Motor neuron (in vitro differentiated cells): ENCODE measurements at regions not wholly inside any gene's neighbourhood (a gene's known extent, or its start where the extent isn't known, plus 50 kb on each side); places are given as distances from the start of the nearest gene placed in this dataset.

Source experiments
- ATAC-seq, 8 experiments: fragments of 200-7000 bp; cut with Tn5 transposase; replicated peaks in 6 of 8; 2 replicates each; pipeline ENCODE4 v1.8.0; 2021; ENCODE audit warnings: mild to moderate bottlenecking in 8 of 8, moderate library complexity in 8 of 8
- H3K27ac ChIP-seq, 2 donors: fragments of 250-450 bp; sonication (Bioruptor Pico); 2 replicates each; pipeline ENCODE4 v1.9.0; 2021; ENCODE audit warnings: antibody characterized with exemption in 2 of 2, mild to moderate bottlenecking in 2 of 2, moderate library complexity in 1 of 2
- H3K4me1 ChIP-seq, 2 donors: fragments of 250-450 bp; sonication (Bioruptor Pico); replicated peaks in 1 of 2; 2 replicates each; pipeline ENCODE4 v1.6.1; 2021; ENCODE audit warnings: antibody characterized with exemption in 2 of 2, mild to moderate bottlenecking in 2 of 2, moderate library complexity in 1 of 2
- H3K4me3 ChIP-seq, 5 donors: fragments of 250-450 bp; sonication (Bioruptor Pico); 2 replicates each; pipeline ENCODE4 v1.9.0; 2021; ENCODE audit warnings: antibody characterized with exemption in 5 of 5, mild to moderate bottlenecking in 5 of 5, moderate library complexity in 4 of 5
- WGBS, 10 experiments: fragments of 450-650 bp; shearing (Covaris generic); methylation state at CpG; one replicate each; pipeline ENCODE4 v1.0.0; 2022; 5-methylcytosine and 5-hydroxymethylcytosine counted together
- in situ Hi-C, 9 experiments: fragments of 400-800 bp; cut with MboI; loops; one replicate each; pipeline ENCODE4 v1.15.0; 2021; ENCODE audit warnings: low sequenced_read_pairs in 9 of 9, low pct_unique_long_range_greater_than_20kb in 2 of 9; ENCODE audit not compliant: unreplicated experiment in 9 of 9

GRCh38 chr5:44868541-44868940 lies 59.8 kb downstream of the MRPS30 start:
- Histone ChIP-seq H3K27ac (no peak overlapping the region), H3K4me1 (no peaks in the 10 kb centered on the region), H3K4me3 (no peak overlapping the region)
- 23 to 96% (median 83%) methylated on average over 1 to 4 of the region's 4 CpGs; no CpG with 5 or more reads in 1 of the 10 experiments for WGBS, 10 experiments
- no peak for ATAC-seq
- in situ Hi-C loops, result no loop called here

GRCh38 chr5:44869928-44870327 lies 61.2 kb downstream of the MRPS30 start:
- in situ Hi-C loops, result no loop called here
- Histone ChIP-seq H3K4me3 (no peak overlapping the region), H3K27ac (no peak overlapping the region), H3K4me1 (no peaks in the 10 kb centered on the region)
- no peak for ATAC-seq
- WGBS, 10 experiments, result 0 to 100% (median 69%) methylated on average over 1 to 2 of the region's 2 CpGs; no CpG with 5 or more reads in 1 of the 10 experiments

- in situ Hi-C loops, result no loop called here
Observed at GRCh38 chr5:44870430-44870829, 61.7 kb downstream of the MRPS30 start.

GRCh38 chr5:44871401-44871800 lies 62.7 kb downstream of the MRPS30 start:
- H3K4me1 ChIP-seq, result no peaks in the 10 kb centered on the region
- no peak overlapping the region for H3K27ac ChIP-seq
- in situ Hi-C loops, result no loop called here
- H3K4me3 ChIP-seq, result no peak overlapping the region
- ATAC-seq, result no peak
- WGBS, 10 experiments, result 0 to 88% (median 46%) methylated on average over 1 to 2 of the region's 2 CpGs; no CpG with 5 or more reads in 2 of the 10 experiments

More at GRCh38 chr5:44870430-44870829, 61.7 kb downstream of the MRPS30 start:
- no peaks in the 10 kb centered on the region for H3K4me1 ChIP-seq
- no peak overlapping the region for H3K4me3 ChIP-seq
- H3K27ac ChIP-seq, result no peak overlapping the region
- no peak for ATAC-seq

GRCh38 chr5:44875661-44876605 lies 67.2 kb downstream of the MRPS30 start:
- ATAC-seq, result peak in 2 of 8 experiments; percentile 71 to 92
- 0 to 79% (median 60%) methylated on average over 1 to 7 of the region's 7 CpGs; no CpG with 5 or more reads in 1 of the 10 experiments for WGBS, 10 experiments
- Histone ChIP-seq H3K27ac (no peak overlapping the region), H3K4me1 (no peaks in the 10 kb centered on the region), H3K4me3 (no peak overlapping the region)
- in situ Hi-C loops, result no loop called here

GRCh38 chr5:44881266-44881665 lies 72.5 kb downstream of the MRPS30 start:
- in situ Hi-C loops, result no loop called here
- ATAC-seq, result no peak
- WGBS, 10 experiments, result 8 to 100% (median 62%) methylated on average over 1 to 5 of the region's 5 CpGs; no CpG with 5 or more reads in 1 of the 10 experiments
- no peak overlapping the region for H3K4me3 ChIP-seq
- no peak overlapping the region for H3K27ac ChIP-seq
- H3K4me1 ChIP-seq, result no peaks in the 10 kb centered on the region

- no peaks in the 10 kb centered on the region for H3K4me1 ChIP-seq
- in situ Hi-C loops, result no loop called here
- WGBS, 10 experiments, result 20 to 100% (median 55%) methylated on average over 1 to 2 of the region's 26 CpGs; no CpG with 5 or more reads in 6 of the 10 experiments
Observed at GRCh38 chr5:44884036-44884435, 75.3 kb downstream of the MRPS30 start.

DNA sequence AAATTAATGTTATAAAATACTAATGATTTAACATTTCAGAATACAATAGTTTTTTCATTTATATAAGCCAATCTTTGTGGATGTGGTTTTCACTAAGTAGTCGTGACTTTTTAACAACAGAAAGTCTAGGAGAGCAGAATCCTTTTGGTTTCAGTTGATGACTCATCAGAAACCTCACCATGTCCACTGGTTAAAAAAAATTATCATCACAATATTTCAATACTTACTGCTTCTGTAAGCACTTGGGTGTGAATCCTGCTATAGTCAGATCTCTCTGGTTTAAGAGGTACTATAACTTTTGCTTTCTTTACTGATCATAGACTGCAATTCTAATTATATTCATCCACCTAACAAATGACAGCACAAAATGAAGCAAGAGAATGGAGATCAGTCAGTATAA lies 77.2 kb downstream of the MRPS30 start:
- in situ Hi-C loops, result no loop called here
- no peak overlapping the region for H3K4me3 ChIP-seq
- no peak overlapping the region for H3K27ac ChIP-seq
- no peaks in the 10 kb centered on the region for H3K4me1 ChIP-seq
- peak in 2 of 8 experiments; percentile 22 to 50 for ATAC-seq
- WGBS, 10 experiments, result 0 to 100% (median 57%) methylated on average over 1 of the region's 1 CpG; no CpG with 5 or more reads in 1 of the 10 experiments

More at GRCh38 chr5:44884036-44884435, 75.3 kb downstream of the MRPS30 start:
- Histone ChIP-seq H3K4me3 (no peak overlapping the region), H3K27ac (no peak overlapping the region)
- ATAC-seq, result no peak

- no peak for ATAC-seq
- Histone ChIP-seq H3K27ac (no peak overlapping the region), H3K4me1 (no peaks in the 10 kb centered on the region), H3K4me3 (no peak overlapping the region)
- in situ Hi-C loops, result no loop called here
- 25 to 100% (median 83%) methylated on average over 1 of the region's 1 CpG; no CpG with 5 or more reads in 1 of the 10 experiments for WGBS, 10 experiments
Observed at GRCh38 chr5:44887722-44888121, 79.0 kb downstream of the MRPS30 start.

- H3K4me1 ChIP-seq, result no peaks in the 10 kb centered on the region
- WGBS, 10 experiments, result 0 to 80% (median 25%) methylated on average over 1 of the region's 1 CpG; no CpG with 5 or more reads in 2 of the 10 experiments
- H3K4me3 ChIP-seq, result no peak overlapping the region
- no peak overlapping the region for H3K27ac ChIP-seq
- ATAC-seq, result no peak
- in situ Hi-C loops, result no loop called here
Observed at GRCh38 chr5:44888435-44888834, 79.7 kb downstream of the MRPS30 start.

GRCh38 chr5:44891116-44891515 lies 82.4 kb downstream of the MRPS30 start:
- ATAC-seq, result no peak
- in situ Hi-C loops, result no loop called here
- Histone ChIP-seq H3K27ac (no peak overlapping the region), H3K4me3 (no peak overlapping the region), H3K4me1 (no peaks in the 10 kb centered on the region)

DNA sequence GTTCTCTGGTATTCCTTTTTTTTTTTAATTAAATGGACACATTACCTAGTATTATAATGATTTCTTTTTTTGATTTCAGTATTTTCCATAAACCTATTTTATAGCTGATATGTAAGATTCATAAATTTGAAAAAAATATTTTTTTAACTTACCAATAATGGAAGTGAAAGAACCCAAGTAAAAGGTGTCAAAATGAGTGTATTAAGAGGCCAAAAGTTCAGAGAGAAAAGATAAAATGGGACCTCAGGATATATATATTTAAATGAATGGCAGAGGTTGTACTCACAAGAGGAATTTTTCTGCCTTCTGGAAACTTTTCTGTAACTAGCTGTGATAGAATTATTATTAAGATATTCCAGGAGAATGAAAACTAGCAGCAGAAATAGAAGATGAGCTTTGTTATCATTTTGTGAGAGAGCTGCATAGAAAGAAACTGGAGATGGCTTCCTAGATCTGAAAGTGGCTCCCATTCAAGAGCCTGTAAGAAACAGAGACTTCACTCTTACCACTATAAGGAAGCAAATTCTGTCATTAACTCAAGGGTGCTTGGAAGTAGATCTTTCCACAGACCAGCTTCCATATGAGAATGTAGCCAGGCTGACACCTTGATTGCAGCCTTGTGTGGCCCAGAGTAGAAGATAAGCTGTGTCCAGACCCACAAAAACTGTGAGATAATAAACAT lies 91.7 kb downstream of the MRPS30 start:
- no peak overlapping the region for H3K4me3 ChIP-seq
- H3K27ac ChIP-seq, result no peak overlapping the region
- ATAC-seq, result no peak
- no peaks in the 10 kb centered on the region for H3K4me1 ChIP-seq
- in situ Hi-C loops, result no loop called here

- in situ Hi-C loops, result no loop called here
- no peaks in the 10 kb centered on the region for H3K4me1 ChIP-seq
- no peak overlapping the region for H3K4me3 ChIP-seq
- 0 to 86% (median 52%) methylated on average over 1 to 5 of the region's 5 CpGs for WGBS, 10 experiments
- no peak overlapping the region for H3K27ac ChIP-seq
- ATAC-seq, result no peak
Observed at GRCh38 chr5:44907396-44907795, 98.6 kb downstream of the MRPS30 start.
